GM19239 (cell line): ENCODE measurements at regions not wholly inside any gene's neighbourhood (a gene's known extent, or its start where the extent isn't known, plus 50 kb on each side); places are given as distances from the start of the nearest gene placed in this dataset.

Source experiments
- DNase-seq: peaks from one replicate; pipeline ENCODE4 v3.0.0; 2011; ENCODE audit warnings: low spot score; ENCODE audit not compliant: insufficient read length
- FAIRE-seq: peaks from 2 replicates; lab custom pipeline; 2011; peaks lifted over from hg19 to GRCh38; lab: Jason Lieb, UNC

- no peak for FAIRE-seq
- DNase-seq: no peak
Observed at GRCh38 chr2:15700599-15701340, 109.1 kb downstream of the DDX1 start.

GRCh38 chr2:15701341-15701907 is 109.8 kb downstream of the DDX1 start:
- DNase-seq (no peak), FAIRE-seq (no peak)

GRCh38 chr2:15701991-15702390 is 110.3 kb downstream of the DDX1 start:
- DNase-seq (no peak), FAIRE-seq (no peak)

- FAIRE-seq: no peak
Observed at GRCh38 chr2:15702452-15702851, 110.8 kb downstream of the DDX1 start.

GRCh38 chr2:15703365-15703869 is 111.7 kb downstream of the DDX1 start:
- DNase-seq (no peak), FAIRE-seq (no peak)

More at GRCh38 chr2:15702452-15702851, 110.8 kb downstream of the DDX1 start:
- no peak for DNase-seq

- DNase-seq (no peak), FAIRE-seq (no peak)
Observed at GRCh38 chr2:15704086-15704787, 112.6 kb downstream of the DDX1 start.

GRCh38 chr2:15704788-15705115 is 113.1 kb downstream of the DDX1 start:
- DNase-seq: no peak
- FAIRE-seq: no peak

- no peak for DNase-seq
- FAIRE-seq: no peak
Observed at GRCh38 chr2:15705310-15705709, 113.6 kb downstream of the DDX1 start.

- DNase-seq (no peak), FAIRE-seq (no peak)
Observed at GRCh38 chr2:15705839-15706386, 114.2 kb downstream of the DDX1 start.

- FAIRE-seq (no peak), DNase-seq (no peak)
Observed at GRCh38 chr2:15706424-15706823, 114.8 kb downstream of the DDX1 start.

- DNase-seq (no peak), FAIRE-seq (no peak)
Observed at GRCh38 chr2:15706986-15707632, 115.4 kb downstream of the DDX1 start.

GRCh38 chr2:15708161-15708560 is 116.5 kb downstream of the DDX1 start:
- no peak for DNase-seq
- no peak for FAIRE-seq

GRCh38 chr2:15708865-15709820 is 117.5 kb downstream of the DDX1 start:
- DNase-seq (no peak), FAIRE-seq (no peak)

- no peak for DNase-seq
- no peak for FAIRE-seq
Observed at GRCh38 chr2:15711126-15711860, 119.6 kb downstream of the DDX1 start.

- no peak for DNase-seq
- FAIRE-seq: no peak
Observed at GRCh38 chr2:15712551-15713342, 121.1 kb downstream of the DDX1 start.

GRCh38 chr2:15713475-15713874 is 121.8 kb downstream of the DDX1 start:
- FAIRE-seq (no peak), DNase-seq (no peak)

- FAIRE-seq (no peak), DNase-seq (no peak)
Observed at GRCh38 chr2:15714002-15714401, 122.3 kb downstream of the DDX1 start.

- DNase-seq (no peak), FAIRE-seq (no peak)
Observed at GRCh38 chr2:15714609-15715008, 122.9 kb downstream of the DDX1 start.
